ENCODE measurements at regions not wholly inside any gene's neighbourhood (a gene's known extent, or its start where the extent isn't known, plus 50 kb on each side); places are given as distances from the start of the nearest gene placed in this dataset.

- BruUV-seq (replicated peaks): no TSS peak
- POLR2A ChIA-PET: no interaction called here
- in situ Hi-C loops (cut with HindIII; ENCODE audit: low pct_unique_long_range_greater_than_20kb, low sequenced_read_pairs): no loop called here
Observed at GRCh38 chr1:104348277-104348676, 598.6 kb downstream of the AMY1C start.

DNA sequence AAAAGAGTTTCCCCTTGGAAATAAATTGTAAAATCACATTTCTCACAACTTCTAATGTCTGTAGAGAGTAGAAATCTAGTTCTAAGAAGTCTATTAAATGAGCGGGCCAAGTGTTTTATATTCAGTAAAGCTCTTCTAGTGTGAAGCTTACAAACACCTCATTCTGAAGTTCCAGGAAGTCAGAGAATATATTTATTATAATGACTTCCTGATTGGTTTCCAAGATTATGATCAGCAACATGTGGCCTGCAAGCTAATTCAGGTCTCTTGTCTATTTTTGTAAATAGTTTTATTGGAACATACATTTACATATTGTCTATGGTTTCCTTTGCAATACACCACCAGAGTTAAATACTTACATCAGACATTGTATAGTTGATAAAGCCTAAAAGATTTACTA is 603.9 kb downstream of the AMY1C start:
- POLR2A ChIA-PET: no interaction called here
- H3K4me1 ChIP-seq (ENCODE audit: control insufficient read depth, insufficient read depth, low read length): no peaks in the 10 kb centered on the region
- H3K9me3 ChIP-seq (ENCODE audit: control insufficient read depth, insufficient read depth, low read depth, low read length): peaks cover 4% of the 10 kb centered on the region; the same call in 1 of the 2 replicates
- TF ChIP-seq POLR2AphosphoS5 (IDR thresholded peaks at IDR 0.05; ENCODE audit: low read depth, low read length): no peak
- TF ChIP-seq, protein P1, sequence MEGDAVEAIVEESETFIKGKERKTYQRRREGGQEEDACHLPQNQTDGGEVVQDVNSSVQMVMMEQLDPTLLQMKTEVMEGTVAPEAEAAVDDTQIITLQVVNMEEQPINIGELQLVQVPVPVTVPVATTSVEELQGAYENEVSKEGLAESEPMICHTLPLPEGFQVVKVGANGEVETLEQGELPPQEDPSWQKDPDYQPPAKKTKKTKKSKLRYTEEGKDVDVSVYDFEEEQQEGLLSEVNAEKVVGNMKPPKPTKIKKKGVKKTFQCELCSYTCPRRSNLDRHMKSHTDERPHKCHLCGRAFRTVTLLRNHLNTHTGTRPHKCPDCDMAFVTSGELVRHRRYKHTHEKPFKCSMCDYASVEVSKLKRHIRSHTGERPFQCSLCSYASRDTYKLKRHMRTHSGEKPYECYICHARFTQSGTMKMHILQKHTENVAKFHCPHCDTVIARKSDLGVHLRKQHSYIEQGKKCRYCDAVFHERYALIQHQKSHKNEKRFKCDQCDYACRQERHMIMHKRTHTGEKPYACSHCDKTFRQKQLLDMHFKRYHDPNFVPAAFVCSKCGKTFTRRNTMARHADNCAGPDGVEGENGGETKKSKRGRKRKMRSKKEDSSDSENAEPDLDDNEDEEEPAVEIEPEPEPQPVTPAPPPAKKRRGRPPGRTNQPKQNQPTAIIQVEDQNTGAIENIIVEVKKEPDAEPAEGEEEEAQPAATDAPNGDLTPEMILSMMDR (IDR thresholded peaks at IDR 0.05): no peak
- no peak for TF ChIP-seq SIN3A (IDR thresholded peaks at IDR 0.05; ENCODE audit: borderline replicate concordance, insufficient read depth, low read depth, low read length)
- TF ChIP-seq, protein P2, sequence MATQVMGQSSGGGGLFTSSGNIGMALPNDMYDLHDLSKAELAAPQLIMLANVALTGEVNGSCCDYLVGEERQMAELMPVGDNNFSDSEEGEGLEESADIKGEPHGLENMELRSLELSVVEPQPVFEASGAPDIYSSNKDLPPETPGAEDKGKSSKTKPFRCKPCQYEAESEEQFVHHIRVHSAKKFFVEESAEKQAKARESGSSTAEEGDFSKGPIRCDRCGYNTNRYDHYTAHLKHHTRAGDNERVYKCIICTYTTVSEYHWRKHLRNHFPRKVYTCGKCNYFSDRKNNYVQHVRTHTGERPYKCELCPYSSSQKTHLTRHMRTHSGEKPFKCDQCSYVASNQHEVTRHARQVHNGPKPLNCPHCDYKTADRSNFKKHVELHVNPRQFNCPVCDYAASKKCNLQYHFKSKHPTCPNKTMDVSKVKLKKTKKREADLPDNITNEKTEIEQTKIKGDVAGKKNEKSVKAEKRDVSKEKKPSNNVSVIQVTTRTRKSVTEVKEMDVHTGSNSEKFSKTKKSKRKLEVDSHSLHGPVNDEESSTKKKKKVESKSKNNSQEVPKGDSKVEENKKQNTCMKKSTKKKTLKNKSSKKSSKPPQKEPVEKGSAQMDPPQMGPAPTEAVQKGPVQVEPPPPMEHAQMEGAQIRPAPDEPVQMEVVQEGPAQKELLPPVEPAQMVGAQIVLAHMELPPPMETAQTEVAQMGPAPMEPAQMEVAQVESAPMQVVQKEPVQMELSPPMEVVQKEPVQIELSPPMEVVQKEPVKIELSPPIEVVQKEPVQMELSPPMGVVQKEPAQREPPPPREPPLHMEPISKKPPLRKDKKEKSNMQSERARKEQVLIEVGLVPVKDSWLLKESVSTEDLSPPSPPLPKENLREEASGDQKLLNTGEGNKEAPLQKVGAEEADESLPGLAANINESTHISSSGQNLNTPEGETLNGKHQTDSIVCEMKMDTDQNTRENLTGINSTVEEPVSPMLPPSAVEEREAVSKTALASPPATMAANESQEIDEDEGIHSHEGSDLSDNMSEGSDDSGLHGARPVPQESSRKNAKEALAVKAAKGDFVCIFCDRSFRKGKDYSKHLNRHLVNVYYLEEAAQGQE (IDR thresholded peaks at IDR 0.05; ENCODE audit: insufficient read depth in 1 of 2, low read depth in 2 of 2, low read length in 1 of 2): no peak
- TF ChIP-seq TCF7L2 (IDR thresholded peaks at IDR 0.05; ENCODE audit: low read depth, low read length): no peak
- H3K4me3 ChIP-seq (ENCODE audit: low read depth in 2 of 2, low read length in 2 of 2): no peak overlapping the region
- no peak for DNase-seq (ENCODE audit: low read depth, low spot score)
- CTCF ChIA-PET: no interaction called here
- no TSS peak for BruUV-seq (replicated peaks)
- no peaks in the 10 kb centered on the region for H3K27me3 ChIP-seq (ENCODE audit: control insufficient read depth, insufficient read depth, low read length)
- in situ Hi-C loops (cut with HindIII; ENCODE audit: low pct_unique_long_range_greater_than_20kb, low sequenced_read_pairs) (no loop called here), intact Hi-C loops (cut with micrococcal nuclease; ENCODE audit: unreplicated experiment) (loop anchor here (10.0 kb wide), 1 partner anchor 61 kb away; no protein-coding TSS in a partner anchor)
- ATAC-seq: no peak
- no peak overlapping the region for H3K27ac ChIP-seq (ENCODE audit: low read length)
- H3K36me3 ChIP-seq (ENCODE audit: control insufficient read depth, insufficient read depth, low read length): no peaks in the 10 kb centered on the region

More at GRCh38 chr1:104348277-104348676, 598.6 kb downstream of the AMY1C start:
- Histone ChIP-seq H3K4me3 (ENCODE audit: low read depth in 2 of 2, low read length in 2 of 2) (no peak overlapping the region), H3K36me3 (ENCODE audit: control insufficient read depth, insufficient read depth, low read length) (no peaks in the 10 kb centered on the region), H3K27ac (ENCODE audit: low read length) (no peak overlapping the region), H3K9me3 (ENCODE audit: control insufficient read depth, insufficient read depth, low read depth, low read length) (no peaks in the 10 kb centered on the region), H3K27me3 (ENCODE audit: control insufficient read depth, insufficient read depth, low read length) (no peaks in the 10 kb centered on the region), H3K4me1 (ENCODE audit: control insufficient read depth, insufficient read depth, low read length) (no peaks in the 10 kb centered on the region)
- TF ChIP-seq, protein P1 (IDR thresholded peaks at IDR 0.05): no peak
- TF ChIP-seq POLR2AphosphoS5 (IDR thresholded peaks at IDR 0.05; ENCODE audit: low read depth, low read length) (no peak), TCF7L2 (IDR thresholded peaks at IDR 0.05; ENCODE audit: low read depth, low read length) (no peak), SIN3A (IDR thresholded peaks at IDR 0.05; ENCODE audit: borderline replicate concordance, insufficient read depth, low read depth, low read length) (no peak)
- TF ChIP-seq, protein P2 (IDR thresholded peaks at IDR 0.05; ENCODE audit: insufficient read depth in 1 of 2, low read depth in 2 of 2, low read length in 1 of 2): no peak
- CTCF ChIA-PET: no interaction called here
- ATAC-seq: no peak
- DNase-seq (ENCODE audit: low read depth, low spot score): no peak
- intact Hi-C loops (cut with micrococcal nuclease; ENCODE audit: unreplicated experiment): no loop called here

Data from Panc1 (cell line).